Left renal pelvis (tissue), 4 donors: ENCODE measurements at regions not wholly inside any gene's neighbourhood (a gene's known extent, or its start where the extent isn't known, plus 50 kb on each side); places are given as distances from the start of the nearest gene placed in this dataset.
"Not testable (repeated sequence)": the region's sequence is repeated elsewhere in the genome, so short reads cannot be mapped to it uniquely, and the experiment has no call there.

Source experiments
- DNase-seq, 4 donors: peaks; one replicate each; pipeline ENCODE4 v3.0.0-alpha.2; 2013; ENCODE audit warnings: low read depth in 4 of 4, low spot score in 3 of 4

- not testable (repeated sequence) for DNase-seq
Observed at GRCh38 chr2:111355823-111356511, 235.3 kb downstream of the BCL2L11 start.

GRCh38 chr2:111356512-111357031, 235.9 kb downstream of the BCL2L11 start:
- not testable (repeated sequence) for DNase-seq

- DNase-seq = not testable (repeated sequence)
Observed at GRCh38 chr2:111365986-111366640, 245.4 kb downstream of the BCL2L11 start.

- not testable (repeated sequence) for DNase-seq
Observed at GRCh38 chr2:111366641-111367029, 245.9 kb downstream of the BCL2L11 start.

- not testable (repeated sequence) for DNase-seq
Observed at GRCh38 chr2:111367080-111367479, 246.4 kb downstream of the BCL2L11 start.

- DNase-seq = not testable (repeated sequence)
Observed at GRCh38 chr2:111367871-111368270, 247.2 kb downstream of the BCL2L11 start.

- DNase-seq = not testable (repeated sequence)
Observed at GRCh38 chr2:111368288-111368687, 247.6 kb downstream of the BCL2L11 start.

- DNase-seq = not testable (repeated sequence)
Observed at GRCh38 chr2:111373060-111373459, 252.3 kb downstream of the BCL2L11 start.

GRCh38 chr2:111373989-111374388, 253.3 kb downstream of the BCL2L11 start:
- not testable (repeated sequence) for DNase-seq

- not testable (repeated sequence) for DNase-seq
Observed at GRCh38 chr2:111374734-111375133, 254.0 kb downstream of the BCL2L11 start.

GRCh38 chr2:111375320-111375883, 254.7 kb downstream of the BCL2L11 start:
- DNase-seq = not testable (repeated sequence)

- not testable (repeated sequence) for DNase-seq
Observed at GRCh38 chr2:111376272-111376970, 255.7 kb downstream of the BCL2L11 start.

- not testable (repeated sequence) for DNase-seq
Observed at GRCh38 chr2:111376971-111377352, 256.2 kb downstream of the BCL2L11 start.

- DNase-seq = not testable (repeated sequence)
Observed at GRCh38 chr2:111377386-111377959, 256.8 kb downstream of the BCL2L11 start.

- DNase-seq = not testable (repeated sequence)
Observed at GRCh38 chr2:111378348-111378747, 257.6 kb downstream of the BCL2L11 start.

GRCh38 chr2:111380733-111381439, 260.2 kb downstream of the BCL2L11 start:
- not testable (repeated sequence) for DNase-seq

- not testable (repeated sequence) for DNase-seq
Observed at GRCh38 chr2:111381530-111382306, 261.0 kb downstream of the BCL2L11 start.

GRCh38 chr2:111382507-111382906, 261.8 kb downstream of the BCL2L11 start:
- not testable (repeated sequence) for DNase-seq

- not testable (repeated sequence) for DNase-seq
Observed at GRCh38 chr2:111383311-111383710, 262.6 kb downstream of the BCL2L11 start.
